Posterior cingulate gyrus (tissue), 11 donors: ENCODE measurements at regions not wholly inside any gene's neighbourhood (a gene's known extent, or its start where the extent isn't known, plus 50 kb on each side); places are given as distances from the start of the nearest gene placed in this dataset.
"Not testable (repeated sequence)": the region's sequence is repeated elsewhere in the genome, so short reads cannot be mapped to it uniquely, and the experiment has no call there.

Experiments
- DNase-seq, 10 donors: peaks; one replicate each; pipeline versions ENCODE4 v3.0.0 to v3.0.0-alpha.2; 2020 to 2021; ENCODE audit warnings: mixed read lengths in 3 of 10
- intact Hi-C: fragments of 100-400 bp; cut with DNase I; formaldehyde crosslinking; loops from one replicate; pipeline ENCODE4 v1.15.1; 2023

DNA sequence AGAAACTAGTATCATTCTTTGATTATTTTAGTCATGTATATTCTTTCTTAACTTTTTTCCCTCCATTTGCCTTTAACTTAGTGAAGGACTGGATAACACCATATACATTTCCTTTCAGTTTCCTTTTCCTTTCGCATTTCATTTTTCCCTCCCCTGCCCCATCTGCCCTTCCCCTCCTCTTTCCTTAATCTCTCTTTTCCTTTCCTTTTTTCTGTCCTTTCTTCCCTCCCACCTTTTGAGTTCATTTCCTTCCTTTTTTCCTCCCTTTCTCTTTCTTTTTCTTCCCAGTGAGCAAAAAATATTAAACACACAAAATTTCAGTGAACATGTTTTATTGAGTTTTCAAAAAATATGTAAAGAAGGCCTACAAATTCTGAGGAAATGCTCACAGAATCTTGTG is 373.3 kb downstream of the SRGAP2C start:
- intact Hi-C loops, result not testable (repeated sequence)

GRCh38 chr1:121558514-121558913 is 373.7 kb downstream of the SRGAP2C start:
- intact Hi-C loops, result no loop called here
- DNase-seq, result no peak

More for the DNA sequence above, 373.3 kb downstream of the SRGAP2C start:
- not testable (repeated sequence) for DNase-seq

DNA sequence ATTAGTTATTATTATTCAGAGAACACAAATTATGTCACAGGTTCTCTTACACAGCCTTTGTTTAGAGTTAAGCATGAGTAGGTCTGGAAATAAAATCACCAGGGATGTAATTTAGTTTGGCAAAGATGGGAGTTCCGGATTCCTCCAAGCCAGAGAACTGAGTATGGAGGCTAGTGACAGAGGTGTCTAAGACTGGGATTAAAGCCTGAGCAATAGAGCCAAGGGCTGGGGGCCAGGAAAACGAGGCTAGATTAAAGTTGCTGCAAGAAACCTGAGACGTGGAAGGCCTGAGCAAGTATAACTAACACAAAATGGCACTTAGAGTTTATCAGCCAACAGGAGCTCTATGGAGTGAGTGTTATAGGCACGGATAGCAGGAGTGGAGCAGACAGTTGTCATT is 381.6 kb downstream of the SRGAP2C start:
- intact Hi-C loops, result no loop called here

DNA sequence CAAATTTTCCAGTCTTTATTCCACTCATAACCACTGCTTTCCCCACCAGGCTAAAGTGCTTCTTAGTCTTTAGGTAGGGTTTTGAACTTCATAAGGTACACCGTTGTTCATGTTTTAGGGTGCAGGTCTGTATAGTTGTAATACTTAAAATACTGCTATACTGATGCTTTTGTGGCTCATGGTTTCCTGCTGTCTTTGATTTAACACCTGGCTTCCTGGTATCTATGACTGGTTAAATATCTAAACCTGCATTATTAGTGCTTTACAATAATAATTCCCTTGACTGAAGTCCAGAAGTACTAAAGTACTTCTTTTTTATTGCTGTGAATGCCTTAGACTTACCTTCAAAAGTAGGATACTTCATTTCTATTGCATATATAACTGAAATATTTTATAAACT is 384.7 kb downstream of the SRGAP2C start:
- intact Hi-C loops, result no loop called here
- no peak for DNase-seq

More for the DNA sequence above, 381.6 kb downstream of the SRGAP2C start:
- DNase-seq, result no peak

- intact Hi-C loops, result not testable (repeated sequence)
- peak in 2 of 10 donors; percentile 45 to 55 for DNase-seq
These were observed 389.2 kb downstream of the SRGAP2C start for GRCh38 chr1:121573881-121574504.

- DNase-seq, result peak in 1 of 10 donors; percentile 61
- intact Hi-C loops, result not testable (repeated sequence)
These were observed 389.7 kb downstream of the SRGAP2C start for GRCh38 chr1:121574505-121574899.

DNA sequence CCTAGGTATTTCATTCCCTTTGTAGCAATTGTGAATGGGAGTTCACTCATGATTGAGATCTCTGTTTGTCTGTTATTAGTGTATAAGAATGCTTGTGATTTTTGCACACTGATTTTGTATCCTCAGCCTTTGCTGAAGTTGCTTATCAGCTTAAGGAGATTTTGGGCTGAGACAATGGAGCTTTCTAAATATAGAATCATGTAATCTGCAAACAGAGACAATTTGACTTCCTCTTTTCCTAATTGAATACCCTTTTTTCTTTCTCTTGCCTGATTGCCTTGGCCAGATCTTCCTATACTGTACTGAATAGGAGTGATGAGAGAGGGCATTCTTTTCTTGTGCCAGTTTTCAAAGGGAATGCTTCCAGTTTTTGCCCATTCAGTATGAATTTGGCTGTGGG is 398.1 kb downstream of the SRGAP2C start:
- DNase-seq, intact Hi-C loops: not testable (repeated sequence)

DNA sequence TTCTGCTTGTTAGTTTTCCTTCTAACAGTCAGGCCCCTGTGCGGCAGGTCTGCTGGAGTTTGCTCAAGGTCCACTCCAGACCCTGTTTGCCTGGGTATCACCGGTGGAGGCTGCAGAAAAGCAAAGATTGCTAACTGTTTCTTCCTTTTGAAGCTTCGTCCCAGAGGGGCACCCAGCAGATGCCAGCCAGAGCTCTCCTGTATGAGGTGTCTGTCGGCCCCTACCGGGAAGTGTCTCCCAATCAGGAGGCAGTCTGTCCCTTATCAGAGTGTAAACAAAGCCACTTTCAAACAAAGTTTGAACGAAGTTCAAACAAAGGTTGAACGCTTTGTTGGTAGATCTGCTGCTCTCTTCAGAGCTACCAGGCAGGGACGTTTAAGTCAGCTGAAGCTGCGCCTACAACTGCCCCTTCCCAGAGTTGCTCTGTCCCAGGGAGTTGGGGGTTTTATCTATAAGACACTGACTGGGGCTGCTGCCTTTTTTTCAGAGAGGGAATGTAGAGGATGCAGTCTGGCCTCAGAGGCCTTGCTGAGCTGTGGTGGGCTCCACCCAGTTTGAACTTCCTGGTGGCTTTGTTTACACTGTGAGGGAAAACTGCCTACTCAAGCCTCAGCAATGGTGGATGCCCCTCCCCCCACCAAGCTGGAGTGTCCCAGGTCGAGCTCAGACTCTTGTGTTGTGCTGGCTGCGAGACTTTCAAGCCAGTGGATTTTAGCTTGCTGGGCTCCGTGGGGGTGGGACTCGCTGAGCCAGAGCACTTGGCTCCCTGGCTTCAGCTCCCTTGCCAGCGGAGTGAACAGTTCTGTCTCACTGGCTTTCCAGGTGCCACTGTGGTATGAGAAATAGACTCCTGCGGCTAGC is 401.8 kb downstream of the SRGAP2C start:
- peak in 1 of 10 donors; percentile 47 for DNase-seq
- intact Hi-C loops, result no loop called here

DNA sequence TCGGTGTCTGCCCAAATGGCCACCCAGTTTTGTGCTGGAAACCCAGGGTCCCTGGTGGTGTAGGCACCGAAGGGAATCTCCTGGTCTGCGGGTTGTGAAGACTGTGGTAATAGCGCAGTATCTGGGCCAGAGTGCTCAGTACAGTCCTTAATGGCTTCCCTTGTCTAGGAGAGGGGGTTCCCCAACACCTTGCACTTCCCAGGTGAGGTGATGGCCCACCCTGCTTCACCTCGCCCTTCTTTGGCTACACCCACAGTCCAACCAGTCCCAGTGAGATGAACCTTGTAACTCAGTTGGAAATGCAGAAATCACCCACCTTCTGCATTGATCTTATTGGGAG is 402.4 kb downstream of the SRGAP2C start:
- DNase-seq, result peak in 1 of 10 donors; percentile 45
- intact Hi-C loops, result no loop called here

- intact Hi-C loops, result no loop called here
- no peak for DNase-seq
These were observed 403.0 kb downstream of the SRGAP2C start for GRCh38 chr1:121587777-121588176.

DNA sequence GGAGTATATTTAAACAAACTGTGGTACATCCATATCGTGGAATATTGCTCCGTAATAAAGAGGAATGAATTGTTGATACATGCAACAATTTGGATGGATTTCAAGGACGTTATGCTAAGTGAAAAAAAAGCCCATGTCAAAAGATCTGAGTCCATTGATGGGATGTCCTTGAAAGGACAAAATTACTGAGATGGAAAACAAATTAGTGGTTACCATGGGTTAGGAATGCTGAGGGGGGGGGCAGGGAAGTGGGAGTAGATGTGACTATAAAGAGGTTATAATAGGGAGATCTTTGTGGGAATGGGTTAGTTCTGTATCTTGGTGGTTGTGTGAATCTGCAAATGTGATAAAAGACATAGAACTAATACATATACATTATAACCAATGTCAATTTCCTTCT is 409.3 kb downstream of the SRGAP2C start:
- DNase-seq, result no peak
- intact Hi-C loops, result no loop called here

GRCh38 chr1:121595089-121595488 is 410.3 kb downstream of the SRGAP2C start:
- DNase-seq, result no peak
- intact Hi-C loops, result no loop called here

- DNase-seq, intact Hi-C loops: not testable (repeated sequence)
These were observed 420.2 kb downstream of the SRGAP2C start for GRCh38 chr1:121604843-121605444.

GRCh38 chr1:121607499-121607898 is 422.7 kb downstream of the SRGAP2C start:
- intact Hi-C loops, DNase-seq: not testable (repeated sequence)
